ENCODE measurements at regions not wholly inside any gene's neighbourhood (a gene's known extent, or its start where the extent isn't known, plus 50 kb on each side); places are given as distances from the start of the nearest gene placed in this dataset.

GRCh38 chr10:28922861-28923260 lies 245.5 kb downstream of the BAMBI start:
- DNase-seq (ENCODE audit: low read depth) = no peak
- TF ChIP-seq, protein P1, sequence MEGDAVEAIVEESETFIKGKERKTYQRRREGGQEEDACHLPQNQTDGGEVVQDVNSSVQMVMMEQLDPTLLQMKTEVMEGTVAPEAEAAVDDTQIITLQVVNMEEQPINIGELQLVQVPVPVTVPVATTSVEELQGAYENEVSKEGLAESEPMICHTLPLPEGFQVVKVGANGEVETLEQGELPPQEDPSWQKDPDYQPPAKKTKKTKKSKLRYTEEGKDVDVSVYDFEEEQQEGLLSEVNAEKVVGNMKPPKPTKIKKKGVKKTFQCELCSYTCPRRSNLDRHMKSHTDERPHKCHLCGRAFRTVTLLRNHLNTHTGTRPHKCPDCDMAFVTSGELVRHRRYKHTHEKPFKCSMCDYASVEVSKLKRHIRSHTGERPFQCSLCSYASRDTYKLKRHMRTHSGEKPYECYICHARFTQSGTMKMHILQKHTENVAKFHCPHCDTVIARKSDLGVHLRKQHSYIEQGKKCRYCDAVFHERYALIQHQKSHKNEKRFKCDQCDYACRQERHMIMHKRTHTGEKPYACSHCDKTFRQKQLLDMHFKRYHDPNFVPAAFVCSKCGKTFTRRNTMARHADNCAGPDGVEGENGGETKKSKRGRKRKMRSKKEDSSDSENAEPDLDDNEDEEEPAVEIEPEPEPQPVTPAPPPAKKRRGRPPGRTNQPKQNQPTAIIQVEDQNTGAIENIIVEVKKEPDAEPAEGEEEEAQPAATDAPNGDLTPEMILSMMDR (IDR thresholded peaks at IDR 0.05; ENCODE audit: insufficient read depth, low read depth, low read length) = no peak
- H3K4me3 ChIP-seq (ENCODE audit: low read depth, low read length) = no peak overlapping the region

GRCh38 chr10:28924717-28925116 lies 247.4 kb downstream of the BAMBI start:
- H3K4me3 ChIP-seq (ENCODE audit: low read depth, low read length) = no peak overlapping the region
- TF ChIP-seq, protein P1 (IDR thresholded peaks at IDR 0.05; ENCODE audit: insufficient read depth, low read depth, low read length) = no peak
- DNase-seq (ENCODE audit: low read depth) = no peak

DNA sequence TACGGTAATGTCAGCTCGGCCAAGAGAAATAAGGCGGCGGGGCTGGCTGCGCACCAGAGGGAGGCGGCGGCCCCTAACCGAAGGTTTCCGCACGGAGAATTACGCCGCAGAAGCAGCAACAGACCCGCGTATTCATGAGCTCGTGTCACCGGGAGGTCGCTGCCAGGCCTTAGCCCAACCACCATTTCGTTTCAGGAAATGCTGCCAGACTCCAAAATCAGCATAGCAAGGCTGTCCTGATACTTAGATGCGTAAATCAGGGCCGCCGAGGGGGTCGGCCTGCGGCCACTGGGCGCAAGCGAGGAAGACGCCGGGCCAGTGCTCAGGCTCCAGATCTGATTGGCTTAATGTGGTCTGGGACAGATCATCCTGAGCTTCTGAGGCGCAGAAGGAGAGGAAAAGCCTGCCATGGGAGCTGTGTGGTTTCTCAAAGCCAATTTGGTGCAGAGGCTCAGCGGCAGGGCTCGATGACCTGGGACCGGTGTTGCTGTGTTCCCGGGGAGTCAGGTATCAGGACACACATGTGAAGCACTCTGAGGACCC lies 247.9 kb downstream of the BAMBI start:
- TF ChIP-seq, protein P1 (IDR thresholded peaks at IDR 0.05; ENCODE audit: insufficient read depth, low read depth, low read length) = no peak
- no peak for DNase-seq (ENCODE audit: low read depth)
- H3K4me3 ChIP-seq (ENCODE audit: low read depth, low read length) = no peak overlapping the region

DNA sequence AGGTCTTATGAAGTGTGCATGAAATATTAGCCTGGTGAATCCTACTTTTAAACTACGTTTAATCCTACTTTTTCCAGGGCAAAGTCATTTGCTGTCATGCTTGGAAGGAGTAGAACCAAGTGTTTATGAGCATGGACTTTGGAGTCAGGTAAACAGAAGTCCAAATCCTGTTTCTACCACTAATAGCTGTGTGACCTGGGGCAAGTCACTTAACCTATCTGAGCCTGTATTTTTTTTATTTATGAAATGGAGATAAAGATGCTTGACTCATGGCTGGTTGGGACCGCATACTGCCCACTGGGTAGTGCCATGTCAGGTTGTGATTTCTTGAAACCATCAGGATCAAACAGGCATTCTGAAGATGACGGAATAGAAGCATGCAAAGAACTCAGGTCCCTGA lies 249.6 kb downstream of the BAMBI start:
- DNase-seq (ENCODE audit: low read depth) = no peak
- TF ChIP-seq, protein P1 (IDR thresholded peaks at IDR 0.05; ENCODE audit: insufficient read depth, low read depth, low read length) = no peak
- H3K4me3 ChIP-seq (ENCODE audit: low read depth, low read length) = no peak overlapping the region

DNA sequence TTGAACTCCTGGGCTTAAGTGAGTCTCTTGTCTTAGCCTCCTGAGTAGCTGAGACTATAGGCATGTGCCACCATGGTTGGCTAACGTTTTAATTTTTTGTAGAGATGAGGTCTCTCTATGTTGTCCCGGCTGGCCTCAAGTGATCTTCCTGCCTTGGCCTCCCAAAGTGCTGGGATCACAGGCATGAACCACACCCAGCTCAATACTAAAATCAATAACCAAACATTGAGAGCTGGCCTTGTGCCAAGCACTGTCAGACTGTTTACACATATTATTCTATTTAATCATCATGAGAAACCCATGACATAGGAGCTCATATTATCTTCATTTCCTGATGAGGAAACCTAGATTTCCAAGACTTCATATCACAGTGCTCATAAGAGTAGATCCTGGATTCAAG lies 251.2 kb downstream of the BAMBI start:
- TF ChIP-seq, protein P1 (IDR thresholded peaks at IDR 0.05; ENCODE audit: insufficient read depth, low read depth, low read length) = no peak
- H3K4me3 ChIP-seq (ENCODE audit: low read depth, low read length) = no peak overlapping the region
- DNase-seq (ENCODE audit: low read depth) = no peak

GRCh38 chr10:28929942-28930341 lies 252.6 kb downstream of the BAMBI start:
- H3K4me3 ChIP-seq (ENCODE audit: low read depth, low read length) = no peak overlapping the region
- TF ChIP-seq, protein P1 (IDR thresholded peaks at IDR 0.05; ENCODE audit: insufficient read depth, low read depth, low read length) = no peak
- no peak for DNase-seq (ENCODE audit: low read depth)
